Gastrocnemius medialis (tissue), 4 donors: ENCODE measurements at regions not wholly inside any gene's neighbourhood (a gene's known extent, or its start where the extent isn't known, plus 50 kb on each side); places are given as distances from the start of the nearest gene placed in this dataset.

Experiments used
- ATAC-seq, 2 donors: fragments of 150-250 bp; one replicate each; pipeline ENCODE4 v1.9.1; 2016
- DNase-seq, 2 donors: peaks; one replicate each; pipeline ENCODE4 v3.0.0-alpha.2; 2019
- H3K27ac ChIP-seq, 4 donors: fragments of 200-600 bp; sonication (generic); 1 replicate in 1 of 4; 2 replicates in 3 of 4; pipeline ENCODE4 v1.5.1; 2016 to 2018; ENCODE audit warnings: mild to moderate bottlenecking in 2 of 4, moderate library complexity in 1 of 4
- H3K27me3 ChIP-seq, 3 donors: fragments of 200-600 bp; sonication (generic) in 2 of 3; 1 replicate in 1 of 3; 2 replicates in 2 of 3; pipeline versions ENCODE4 v1.5.1 to v1.6.0; 2016 to 2019; ENCODE audit warnings: mild to moderate bottlenecking in 1 of 3, moderate library complexity in 1 of 3
- H3K36me3 ChIP-seq, 2 donors: fragments of 200-600 bp; sonication (generic) in 1 of 2; one replicate each; pipeline ENCODE4 v1.5.1; 2017 to 2018
- H3K4me1 ChIP-seq, 2 donors: fragments of 200-600 bp; sonication (generic) in 1 of 2; one replicate each; pipeline ENCODE4 v1.5.1; 2016 to 2017; ENCODE audit warnings: mild to moderate bottlenecking in 2 of 2
- H3K4me3 ChIP-seq, 4 donors: fragments of 200-600 bp; sonication (generic) in 3 of 4; 1 replicate in 1 of 4; 2 replicates in 3 of 4; pipeline ENCODE4 v1.5.1; 2016 to 2019; ENCODE audit warnings: mild to moderate bottlenecking in 2 of 4
- H3K9me3 ChIP-seq, 3 donors: fragments of 200-600 bp; sonication (generic) in 2 of 3; 1 replicate in 1 of 3; 2 replicates in 2 of 3; pipeline ENCODE4 v1.5.1; 2016 to 2019
- CTCF ChIP-seq, 5 experiments: fragments of 450-650 bp in 3 of 5; fragments of 200-600 bp in 2 of 5; sonication (generic) in 2 of 5; IDR thresholded peaks in 4 of 5; conservative IDR thresholded peaks in 1 of 5; 1 replicate in 4 of 5; 2 replicates in 1 of 5; pipeline ENCODE4 v1.5.1; 2016 to 2019; ENCODE audit warnings: antibody characterized with exemption in 5 of 5, mild to moderate bottlenecking in 3 of 5, moderate library complexity in 3 of 5
- POLR2A ChIP-seq, 2 donors: fragments of 450-650 bp; IDR thresholded peaks; one replicate each; pipeline ENCODE4 v1.6.1; 2017; ENCODE audit warnings: antibody characterized with exemption in 2 of 2, mild to moderate bottlenecking in 2 of 2, moderate library complexity in 2 of 2
- in situ Hi-C, 4 donors: fragments of 200-750 bp; cut with MboI; loops; one replicate each; pipeline versions ENCODE4 v1.15.0 to v1.8.0; 2017; ENCODE audit warnings: low sequenced_read_pairs in 4 of 4
- intact Hi-C: fragments of 100-400 bp; cut with DNase I; formaldehyde crosslinking; loops from one replicate; pipeline ENCODE4 v1.15.1; 2023; ENCODE audit warnings: low total_unique reads

GRCh38 chrX:130550351-130550750, 148.6 kb downstream of the RBMX2 start:
- TF ChIP-seq CTCF (IDR thresholded peaks at IDR 0.05 in 4 of 5, conservative IDR thresholded peaks at IDR 0.05 in 1 of 5) (no peak), POLR2A (IDR thresholded peaks at IDR 0.05) (no peak)
- H3K9me3 ChIP-seq, result no peaks in the 10 kb centered on the region
- ATAC-seq, result no peak
- no peak for DNase-seq
- no peaks in the 10 kb centered on the region for H3K36me3 ChIP-seq
- no peaks in the 10 kb centered on the region for H3K4me1 ChIP-seq
- H3K27me3 ChIP-seq, result no peaks in the 10 kb centered on the region
- in situ Hi-C loops (no loop called here), intact Hi-C loops (no loop called here)
- no peak overlapping the region for H3K27ac ChIP-seq
- H3K4me3 ChIP-seq, result no peak overlapping the region

- TF ChIP-seq POLR2A (IDR thresholded peaks at IDR 0.05), result no peak
- no peak for TF ChIP-seq CTCF (IDR thresholded peaks at IDR 0.05 in 4 of 5, conservative IDR thresholded peaks at IDR 0.05 in 1 of 5)
- ATAC-seq, result no peak
These were observed 150.8 kb downstream of the RBMX2 start for GRCh38 chrX:130552444-130553073.

GRCh38 chrX:130555341-130555740, 153.6 kb downstream of the RBMX2 start:
- Histone ChIP-seq H3K4me1 (no peaks in the 10 kb centered on the region), H3K9me3 (no peaks in the 10 kb centered on the region), H3K27me3 (no peaks in the 10 kb centered on the region), H3K4me3 (no peak overlapping the region), H3K27ac (no peak overlapping the region), H3K36me3 (no peaks in the 10 kb centered on the region)
- DNase-seq (no peak), ATAC-seq (no peak)
- TF ChIP-seq CTCF (IDR thresholded peaks at IDR 0.05 in 4 of 5, conservative IDR thresholded peaks at IDR 0.05 in 1 of 5) (no peak), POLR2A (IDR thresholded peaks at IDR 0.05) (no peak)
- in situ Hi-C loops, result no loop called here
- intact Hi-C loops, result no loop called here

More at GRCh38 chrX:130552444-130553073, 150.8 kb downstream of the RBMX2 start:
- H3K4me3 ChIP-seq, result no peak overlapping the region
- intact Hi-C loops (no loop called here), in situ Hi-C loops (no loop called here)
- no peak for DNase-seq
- no peaks in the 10 kb centered on the region for H3K27me3 ChIP-seq
- no peaks in the 10 kb centered on the region for H3K9me3 ChIP-seq
- H3K36me3 ChIP-seq, result no peaks in the 10 kb centered on the region
- no peaks in the 10 kb centered on the region for H3K4me1 ChIP-seq
- no peak overlapping the region for H3K27ac ChIP-seq

GRCh38 chrX:130555757-130556156, 154.0 kb downstream of the RBMX2 start:
- no peaks in the 10 kb centered on the region for H3K9me3 ChIP-seq
- TF ChIP-seq CTCF (IDR thresholded peaks at IDR 0.05 in 4 of 5, conservative IDR thresholded peaks at IDR 0.05 in 1 of 5) (no peak), POLR2A (IDR thresholded peaks at IDR 0.05) (no peak)
- no peaks in the 10 kb centered on the region for H3K27me3 ChIP-seq
- in situ Hi-C loops, result no loop called here
- no peaks in the 10 kb centered on the region for H3K4me1 ChIP-seq
- no peak overlapping the region for H3K4me3 ChIP-seq
- ATAC-seq, result no peak
- no peak for DNase-seq
- no peaks in the 10 kb centered on the region for H3K36me3 ChIP-seq
- intact Hi-C loops, result no loop called here
- H3K27ac ChIP-seq, result no peak overlapping the region

GRCh38 chrX:130556951-130557350, 155.2 kb downstream of the RBMX2 start:
- Histone ChIP-seq H3K4me3 (no peak overlapping the region), H3K27me3 (no peaks in the 10 kb centered on the region), H3K4me1 (no peaks in the 10 kb centered on the region), H3K9me3 (no peaks in the 10 kb centered on the region), H3K36me3 (no peaks in the 10 kb centered on the region), H3K27ac (no peak overlapping the region)
- TF ChIP-seq POLR2A (IDR thresholded peaks at IDR 0.05) (no peak), CTCF (IDR thresholded peaks at IDR 0.05 in 4 of 5, conservative IDR thresholded peaks at IDR 0.05 in 1 of 5) (no peak)
- in situ Hi-C loops (no loop called here), intact Hi-C loops (no loop called here)
- DNase-seq (no peak), ATAC-seq (no peak)
